ENCODE measurements at regions not wholly inside any gene's neighbourhood (a gene's known extent, or its start where the extent isn't known, plus 50 kb on each side); places are given as distances from the start of the nearest gene placed in this dataset.

DNA sequence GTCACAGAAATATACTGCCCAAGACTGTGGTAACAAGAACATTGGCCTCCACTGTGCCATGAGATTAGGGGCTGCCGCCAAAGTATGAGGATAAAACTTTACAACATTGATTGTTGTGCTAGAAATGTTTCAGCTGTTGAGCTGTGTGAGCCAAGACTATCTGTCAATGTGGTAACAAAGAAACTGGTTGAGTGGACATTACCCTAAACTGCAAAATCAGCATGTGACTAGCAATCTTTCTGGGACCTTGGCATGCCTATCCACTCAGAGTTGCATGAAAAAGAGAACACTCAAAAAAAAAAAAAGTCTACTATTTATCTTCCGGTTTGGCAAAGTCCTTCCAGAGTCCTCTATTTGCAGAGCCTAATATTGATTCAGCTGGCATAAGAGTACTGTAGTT, 605.6 kb upstream of the CNTNAP2 start:
- TF ChIP-seq POLR2A (IDR thresholded peaks at IDR 0.05) (no peak), CTCF (IDR thresholded peaks at IDR 0.05) (no peak)
